MV-4-11 (cell line): ENCODE measurements at regions not wholly inside any gene's neighbourhood (a gene's known extent, or its start where the extent isn't known, plus 50 kb on each side); places are given as distances from the start of the nearest gene placed in this dataset.
"Not testable (repeated sequence)": the region's sequence is repeated elsewhere in the genome, so short reads cannot be mapped to it uniquely, and the experiment has no call there.

Experiments
- DNase-seq: peaks from one replicate; lab custom pipeline; 2025; lab: John Stamatoyannopoulos, UW

DNA sequence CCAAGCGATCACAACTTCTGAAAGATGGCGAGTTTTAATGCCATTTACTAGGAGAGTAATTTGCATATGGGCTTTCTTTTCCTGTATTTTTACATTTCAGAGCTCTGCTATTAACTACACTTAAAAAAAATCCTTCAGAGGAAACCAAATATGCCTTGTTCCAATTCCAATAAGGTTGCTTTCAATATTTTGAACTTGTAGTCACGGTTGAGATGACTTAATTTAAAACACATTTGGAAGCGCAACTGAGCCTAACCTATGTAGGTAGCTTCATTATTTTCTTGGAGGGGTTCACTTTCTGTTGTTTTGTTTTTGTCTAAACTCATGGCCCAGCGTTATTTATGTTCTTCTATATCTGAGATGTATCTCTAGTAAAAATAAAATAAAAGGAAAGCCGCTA lies 93.4 kb downstream of the BLID start:
- no peak for DNase-seq

DNA sequence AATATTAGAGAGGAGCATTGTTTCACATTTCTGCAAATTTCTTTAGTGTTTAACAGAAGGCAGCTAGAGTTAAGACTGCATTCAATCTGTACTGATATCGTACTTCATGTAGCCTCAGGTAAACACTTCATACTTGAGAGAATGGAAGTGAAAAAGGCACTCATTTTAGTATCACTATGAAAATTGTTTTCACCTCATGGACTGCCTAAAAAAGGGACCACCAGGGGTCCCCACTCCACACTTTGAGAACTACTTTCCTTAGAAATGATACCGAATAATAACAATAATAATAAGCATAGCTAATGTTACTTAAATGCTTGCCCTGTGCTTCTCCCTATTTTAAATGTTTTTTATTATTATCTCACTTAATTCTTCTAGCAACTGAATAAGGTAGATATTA lies 95.1 kb downstream of the BLID start:
- DNase-seq: no peak

DNA sequence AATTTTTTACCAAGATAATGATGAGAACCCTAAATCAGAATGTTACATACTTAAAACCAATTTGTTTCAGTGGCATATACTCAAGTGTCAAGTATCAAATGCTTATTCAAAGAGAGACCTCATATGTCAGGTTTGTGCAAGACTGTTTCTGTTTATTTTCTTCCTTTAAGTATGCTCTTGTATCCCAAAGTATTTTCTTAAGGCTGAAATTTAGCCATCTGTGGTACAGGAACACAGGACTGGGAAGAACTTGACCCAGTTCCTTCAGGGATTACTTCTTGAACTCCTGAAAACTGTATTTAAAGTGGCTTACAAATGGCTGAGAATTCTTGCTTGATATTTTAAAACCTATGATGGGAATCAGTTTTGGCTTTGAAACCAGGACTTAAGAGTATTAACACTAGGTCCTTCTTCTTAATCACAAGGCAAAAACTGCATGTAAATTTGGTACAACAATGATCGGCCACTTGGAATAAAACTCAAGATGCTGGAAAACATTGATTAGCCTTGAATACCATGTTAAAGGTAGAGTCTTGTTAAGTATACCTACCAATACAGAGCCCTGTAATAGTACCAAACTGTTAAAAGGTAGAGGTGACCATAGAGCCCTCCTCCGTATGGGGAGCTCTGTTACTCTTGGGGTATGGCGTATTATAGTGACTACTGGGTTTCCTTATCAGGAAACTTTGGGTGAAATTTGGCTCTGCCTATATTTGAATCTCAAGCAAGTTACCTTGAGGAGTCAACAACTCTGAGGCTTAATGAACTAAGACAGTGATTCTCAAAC lies 95.9 kb downstream of the BLID start:
- no peak for DNase-seq

DNA sequence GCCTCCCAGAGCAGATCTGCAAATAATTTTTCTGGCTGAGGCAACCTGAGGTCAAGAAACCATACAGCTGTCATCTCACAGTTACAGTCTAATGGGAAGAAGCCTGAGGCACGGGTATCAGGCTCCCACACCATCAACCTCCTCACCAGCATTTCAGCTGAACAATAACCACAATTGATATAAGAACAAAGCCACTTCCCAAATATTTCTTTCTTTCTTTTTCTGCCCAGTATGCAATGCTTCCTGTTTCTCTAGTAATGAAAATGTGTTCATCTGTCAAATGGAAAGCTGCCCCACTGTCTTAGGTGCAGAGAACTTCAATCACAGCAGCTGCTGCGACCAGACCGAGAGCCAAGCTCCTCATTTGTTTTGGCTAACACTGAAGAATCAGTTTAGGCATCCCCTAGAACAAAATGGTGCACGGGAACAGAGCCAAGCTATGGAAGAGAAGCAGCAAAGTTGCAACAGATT lies 108.4 kb downstream of the BLID start:
- peak; percentile 95 for DNase-seq

DNA sequence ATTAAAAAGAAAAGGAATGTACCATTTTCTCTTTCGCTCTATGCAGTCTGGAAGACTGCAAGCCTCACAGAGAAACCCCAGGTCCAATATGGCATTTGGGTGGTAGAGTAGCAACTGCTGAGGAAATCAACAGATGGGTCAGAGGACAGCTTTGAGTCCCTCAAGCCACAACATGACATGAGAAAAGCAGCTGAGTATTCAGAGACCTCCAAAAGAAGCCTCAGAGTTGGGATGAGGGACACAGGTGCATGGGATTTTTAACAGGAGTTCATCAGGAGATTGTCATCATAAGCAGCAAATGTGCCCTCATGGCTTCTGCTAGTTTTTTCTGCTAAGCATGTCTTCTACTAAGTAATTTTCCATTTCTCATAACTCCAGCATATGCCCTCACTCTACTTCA lies 111.6 kb downstream of the BLID start:
- DNase-seq: no peak

DNA sequence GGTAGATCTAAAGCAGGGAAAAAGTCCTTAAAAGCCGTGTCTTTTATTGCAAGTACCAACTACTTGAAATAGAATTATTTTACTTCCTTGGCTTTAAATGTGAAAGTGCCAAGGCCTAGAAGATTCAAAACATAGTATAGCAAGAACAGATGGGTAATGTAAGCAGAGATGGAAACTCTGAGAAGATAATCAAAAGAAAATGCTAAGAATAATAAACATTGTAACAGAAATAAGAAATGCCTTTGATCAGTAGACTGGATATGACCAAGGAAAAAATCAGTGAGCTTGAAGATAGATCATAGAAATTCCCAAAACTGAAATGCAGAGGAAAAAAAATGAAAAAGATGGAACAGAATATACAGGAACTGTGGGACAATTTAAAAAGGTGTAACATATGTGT lies 113.1 kb downstream of the BLID start:
- DNase-seq: no peak

DNA sequence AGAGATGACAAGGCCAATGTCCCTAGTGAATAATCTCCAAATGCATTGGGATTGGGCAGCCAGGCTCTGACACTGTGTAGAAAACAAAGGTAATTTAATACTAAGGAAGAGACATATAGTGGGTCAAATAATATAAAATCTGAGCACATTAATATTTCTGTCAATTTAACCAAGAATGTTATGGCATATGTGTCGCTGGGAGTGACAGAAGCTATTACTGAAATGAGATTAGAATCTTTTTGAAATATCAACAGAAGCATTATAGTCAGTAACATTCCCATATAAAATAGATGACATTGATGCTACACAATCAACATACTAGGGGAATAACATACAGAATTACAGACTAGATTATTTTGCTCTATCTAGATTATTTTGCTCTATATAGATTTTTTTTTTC lies 114.0 kb downstream of the BLID start:
- no peak for DNase-seq

DNA sequence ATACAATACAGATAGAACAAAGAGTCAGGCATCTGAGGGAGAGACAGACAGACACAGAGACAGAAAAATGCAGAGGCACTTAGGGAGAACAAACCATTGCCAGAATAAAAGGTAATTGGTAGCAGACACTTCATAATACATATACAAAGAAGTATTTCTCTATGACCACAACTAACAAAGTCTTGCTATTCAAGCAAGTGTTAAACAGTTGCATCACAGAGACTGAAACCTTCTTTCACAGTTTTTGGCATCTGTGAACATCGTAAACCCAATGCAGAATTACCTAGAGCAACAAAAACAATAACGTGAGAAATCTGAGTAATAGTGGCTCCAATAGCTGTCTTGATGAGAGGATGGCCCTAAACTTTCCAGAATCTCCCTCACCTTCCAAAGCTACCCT lies 116.4 kb downstream of the BLID start:
- no peak for DNase-seq

DNA sequence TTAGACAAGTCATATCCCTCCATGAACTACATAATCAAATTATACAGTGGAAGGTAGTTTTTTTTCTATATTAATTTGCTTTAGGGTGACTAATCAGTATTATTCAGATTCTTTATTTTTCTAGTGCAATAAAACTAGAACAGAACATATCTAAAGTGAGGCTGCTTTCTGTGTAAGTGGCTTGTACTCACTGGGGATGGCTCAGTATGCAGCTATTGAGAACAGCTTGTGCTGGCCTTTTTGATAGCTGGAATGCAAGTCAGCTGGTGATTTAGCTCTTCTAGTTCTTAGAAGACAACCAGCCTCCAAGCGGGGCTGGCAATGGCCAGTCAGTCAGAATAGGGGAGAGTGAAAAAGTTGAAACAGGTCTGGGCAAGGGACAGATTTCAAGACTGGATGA lies 119.4 kb downstream of the BLID start:
- no peak for DNase-seq

DNA sequence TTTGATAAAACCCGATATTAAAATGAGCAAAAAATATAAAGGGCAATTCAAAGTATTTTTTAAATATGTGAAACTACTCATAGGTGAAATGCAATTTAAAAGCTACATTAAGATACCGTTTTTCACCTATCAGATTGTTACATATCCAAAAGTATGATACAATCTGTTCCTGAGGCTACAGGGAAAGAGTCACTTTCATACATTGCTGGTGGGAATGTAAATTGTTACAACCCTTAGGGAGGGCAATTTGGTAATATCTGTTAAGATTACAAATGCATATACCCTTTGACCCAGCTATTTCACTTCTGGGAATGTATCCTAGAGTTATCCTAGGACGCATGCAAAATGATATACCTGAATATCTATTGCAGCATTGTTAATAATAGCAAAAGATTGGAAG lies 132.1 kb downstream of the BLID start:
- DNase-seq: no peak

DNA sequence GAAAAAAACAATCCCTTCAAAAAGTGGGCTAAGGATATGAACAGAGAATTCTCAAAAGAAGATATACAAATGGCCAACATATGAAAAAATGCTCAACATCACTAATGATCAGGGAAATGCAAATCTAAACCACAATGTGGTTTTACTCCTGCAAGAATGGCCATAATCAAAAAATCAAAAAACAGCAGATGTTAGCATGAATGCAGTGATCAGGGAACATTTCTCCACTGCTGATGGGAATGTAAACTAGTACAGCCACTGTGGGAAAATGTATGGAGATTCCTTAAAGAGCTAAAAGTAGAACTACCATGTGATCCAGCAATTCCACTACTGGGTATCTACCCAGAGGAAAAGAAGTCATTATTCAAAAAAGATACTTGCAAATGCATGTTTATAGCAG lies 138.1 kb downstream of the BLID start:
- not testable (repeated sequence) for DNase-seq

DNA sequence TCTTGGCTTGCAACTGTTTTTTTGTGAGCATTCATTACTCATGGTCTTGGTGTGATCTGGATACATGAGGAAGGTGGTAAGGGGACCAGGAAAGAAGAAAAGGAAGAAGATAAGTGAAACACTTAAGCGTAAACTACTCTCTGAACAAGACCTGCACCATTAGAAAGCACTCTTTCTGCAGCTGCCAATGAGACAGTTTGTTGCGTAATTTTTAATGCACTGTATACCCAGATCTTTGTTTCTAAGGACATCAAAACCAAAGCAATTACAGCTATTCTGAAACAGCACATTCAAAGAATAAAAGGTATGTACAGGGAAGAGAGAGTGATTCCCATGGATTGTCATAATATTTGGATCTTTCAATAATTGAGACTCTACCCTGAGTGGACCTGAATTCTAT lies 147.4 kb downstream of the BLID start:
- no peak for DNase-seq

DNA sequence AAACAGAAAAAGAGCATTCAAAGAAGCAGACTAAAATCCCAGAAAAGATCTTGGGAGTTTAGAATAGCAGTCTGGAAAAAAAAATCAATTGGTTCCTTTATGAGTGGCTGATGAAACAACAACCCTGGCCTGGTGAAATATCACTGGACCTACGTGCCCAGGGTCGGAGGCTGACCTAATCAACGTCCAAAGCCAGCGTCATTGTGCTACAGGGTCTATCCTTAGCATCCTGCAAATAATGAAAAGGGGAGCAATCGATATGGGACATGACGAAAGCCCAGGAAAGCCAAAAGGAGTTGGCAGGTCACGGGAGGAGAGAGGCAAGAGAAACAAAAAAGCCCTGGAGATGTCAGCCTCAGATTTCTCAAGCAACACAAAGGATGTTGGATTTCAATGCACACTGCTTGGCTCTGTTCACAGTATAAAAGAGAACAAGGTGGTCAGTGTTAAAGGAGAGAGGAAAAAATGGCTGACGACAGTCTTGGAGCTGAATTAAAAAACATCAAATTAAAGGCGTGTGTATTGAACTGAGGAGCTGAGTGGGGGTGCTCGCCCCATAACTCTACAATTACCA lies 148.8 kb downstream of the BLID start:
- no peak for DNase-seq

DNA sequence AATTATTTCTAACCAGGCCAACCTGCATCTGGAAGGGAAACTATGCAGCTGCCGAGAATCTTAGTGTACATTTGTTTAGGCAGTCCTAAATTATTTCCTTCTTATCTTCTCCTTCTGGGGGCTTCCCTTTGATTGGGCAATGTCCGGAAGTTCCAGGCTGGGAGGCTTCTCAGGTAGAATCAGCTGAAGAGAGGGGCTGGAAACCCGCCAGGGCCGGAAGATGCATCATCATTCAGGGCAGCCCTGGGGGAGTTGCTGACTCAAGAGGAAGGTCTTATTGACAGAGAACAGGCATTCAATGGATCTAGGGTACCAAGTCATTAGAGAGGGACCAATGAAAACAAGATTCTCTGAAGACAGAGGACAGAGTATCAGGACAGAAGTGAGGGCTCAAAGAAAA lies 150.7 kb downstream of the BLID start:
- no peak for DNase-seq

DNA sequence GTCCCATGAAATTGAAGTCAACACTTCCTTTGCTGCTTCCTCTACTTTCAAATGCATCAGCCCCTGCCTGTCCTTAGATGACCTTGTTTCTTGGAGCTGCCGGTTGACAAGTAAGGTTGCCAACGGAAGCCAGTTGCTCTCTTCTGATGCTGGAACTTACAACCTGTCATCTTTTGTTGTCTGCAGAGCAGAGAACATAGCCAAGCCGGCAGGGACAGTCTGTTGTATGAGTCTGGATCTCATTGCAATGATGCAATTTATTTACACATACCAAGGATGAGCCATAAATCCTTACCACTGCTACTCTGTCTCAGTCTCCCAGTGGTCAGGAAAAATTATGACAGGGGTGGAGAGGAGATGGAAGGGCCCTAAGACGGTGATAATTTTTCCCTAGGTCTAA lies 151.4 kb downstream of the BLID start:
- no peak for DNase-seq

DNA sequence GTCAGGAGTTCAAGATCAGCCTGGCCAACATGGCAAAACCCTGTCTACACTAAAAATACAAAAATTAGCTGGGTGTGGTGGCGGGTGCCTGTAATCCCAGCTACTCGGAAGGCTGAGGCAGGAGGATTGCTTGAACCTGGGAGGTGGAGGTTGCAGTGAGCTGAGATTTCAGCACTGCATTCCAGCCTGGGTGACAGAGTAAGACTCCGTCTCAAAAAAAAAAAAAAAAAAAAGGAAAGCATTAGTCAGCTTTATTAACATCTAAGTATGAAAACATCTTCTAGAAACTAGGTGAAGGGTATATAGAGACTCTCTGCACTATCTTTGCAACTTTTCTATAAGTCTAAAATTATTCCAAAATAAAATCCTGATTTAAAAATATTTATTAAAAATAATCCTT lies 152.2 kb downstream of the BLID start:
- not testable (repeated sequence) for DNase-seq

DNA sequence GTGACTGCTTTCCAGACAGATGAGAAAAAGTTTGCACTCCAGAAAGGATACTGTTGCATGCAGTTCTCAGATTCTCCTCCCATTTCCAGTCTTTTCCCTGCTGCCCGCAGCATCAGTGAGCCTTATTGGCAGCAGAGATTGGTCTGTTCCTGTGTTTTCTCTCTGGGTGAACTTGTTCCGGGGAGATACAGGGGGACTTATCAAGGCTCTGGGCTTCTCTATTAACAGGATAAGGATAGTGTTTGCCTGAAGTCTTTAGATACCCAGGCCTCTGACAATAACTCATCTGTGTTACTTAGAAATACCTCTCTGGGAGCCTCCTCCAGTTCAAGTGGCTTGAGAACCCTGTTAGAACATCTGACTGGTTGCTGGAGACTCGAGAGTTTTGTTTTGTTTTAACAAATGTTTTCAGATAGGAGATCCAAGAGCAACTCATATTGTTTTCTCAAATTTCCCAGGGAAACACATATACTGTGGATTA lies 154.7 kb downstream of the BLID start:
- no peak for DNase-seq

DNA sequence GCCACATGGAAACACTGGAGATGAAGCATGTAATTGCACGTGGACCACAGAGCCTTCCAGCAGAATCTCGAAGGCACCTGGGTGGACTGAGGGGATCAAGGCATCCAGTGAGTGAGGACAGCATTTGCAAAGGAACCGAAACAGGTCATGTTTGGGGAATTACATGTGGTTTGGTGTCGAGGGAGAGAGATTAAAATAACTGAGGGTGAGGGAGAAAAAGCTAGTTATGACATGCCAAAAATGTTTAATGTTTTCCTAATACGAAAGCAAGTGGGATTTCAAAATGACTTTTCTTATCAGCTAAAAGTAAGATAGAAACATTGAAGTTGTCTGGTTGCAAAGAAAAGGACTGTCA lies 157.1 kb downstream of the BLID start:
- DNase-seq: peak; percentile 3

DNA sequence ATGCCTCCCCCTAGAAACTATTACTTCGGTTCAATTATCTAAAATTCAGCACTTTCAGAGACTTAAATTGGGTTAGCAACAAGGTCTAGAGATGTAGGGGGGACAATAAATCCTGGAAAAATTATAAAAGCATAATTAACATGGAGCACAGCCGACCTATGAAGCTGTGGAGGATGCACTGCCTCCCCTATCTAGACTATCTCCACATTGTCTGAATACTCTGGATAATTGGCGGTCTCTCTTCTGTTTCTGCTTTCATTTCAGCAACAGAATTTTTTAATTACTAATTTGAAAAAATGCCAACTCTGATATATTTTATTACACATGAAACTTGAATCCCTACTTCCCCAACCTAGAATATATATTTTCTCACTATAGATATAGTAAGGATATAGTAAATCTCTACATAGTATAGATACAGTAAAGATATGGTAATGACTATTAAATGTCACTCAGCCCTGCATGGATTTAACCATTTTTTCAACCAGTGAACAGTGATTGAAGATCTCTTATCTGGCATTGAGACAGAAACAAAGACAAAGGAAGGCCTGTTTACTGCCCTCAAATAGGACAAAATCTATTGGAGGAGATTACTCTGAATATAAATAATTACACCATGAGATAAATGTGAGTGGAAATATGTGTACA lies 157.6 kb downstream of the BLID start:
- DNase-seq: no peak

DNA sequence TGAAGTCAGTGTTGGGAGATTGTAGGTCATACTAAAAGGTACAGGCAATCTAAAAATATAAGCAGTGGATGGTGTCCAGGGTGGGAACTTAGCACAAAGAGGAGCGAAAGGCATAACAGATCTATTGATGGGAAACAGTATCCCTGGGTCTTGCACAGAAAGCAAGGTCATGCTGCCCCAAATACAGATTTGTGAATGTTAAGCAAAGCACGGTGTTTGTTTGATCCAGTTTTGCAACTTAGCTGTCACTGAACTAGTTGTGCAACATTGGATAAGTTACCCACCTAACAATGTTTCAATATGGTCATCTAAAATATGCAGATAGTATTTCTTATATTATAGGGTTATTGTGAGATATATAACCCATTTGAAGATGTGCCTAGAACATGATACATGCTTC lies 162.9 kb downstream of the BLID start:
- no peak for DNase-seq

DNA sequence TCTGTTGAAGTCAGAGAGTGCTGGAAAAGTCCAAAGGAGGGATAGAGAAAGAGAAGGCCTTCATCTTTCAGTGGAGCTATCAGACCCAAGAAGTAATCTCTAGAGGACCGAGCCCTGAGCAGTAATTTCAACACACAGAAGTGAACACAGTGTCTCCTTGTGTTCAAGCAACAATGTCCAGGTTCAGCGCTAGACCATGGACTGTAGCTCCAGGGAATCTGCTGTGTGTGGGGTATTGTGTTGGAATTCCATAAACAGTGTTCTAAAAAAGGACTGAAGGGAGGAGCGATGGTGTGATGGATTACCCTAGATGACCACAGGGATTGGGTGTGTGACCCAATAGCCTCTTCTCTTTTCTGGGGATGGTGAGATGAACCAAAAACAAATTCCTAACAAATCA lies 165.9 kb downstream of the BLID start:
- no peak for DNase-seq

DNA sequence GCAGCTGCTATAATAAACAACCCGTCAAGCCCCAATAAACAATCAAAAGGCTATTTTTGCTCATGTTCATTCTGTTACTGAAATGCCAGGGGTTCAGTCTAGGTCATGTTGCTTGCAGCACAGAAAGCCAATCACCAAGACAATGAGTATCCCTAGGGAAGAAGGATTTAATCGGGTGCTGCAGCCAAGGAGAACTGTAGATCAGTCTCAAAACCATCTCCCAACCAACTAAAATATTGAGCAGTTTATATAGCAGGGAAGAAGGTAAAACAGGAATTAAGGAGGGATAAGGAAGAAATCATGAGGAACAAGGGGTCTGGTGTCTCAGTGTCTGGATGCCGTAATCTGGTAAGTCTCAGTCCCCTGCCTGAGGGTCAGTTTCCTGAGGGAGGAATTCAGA lies 169.5 kb downstream of the BLID start:
- no peak for DNase-seq

DNA sequence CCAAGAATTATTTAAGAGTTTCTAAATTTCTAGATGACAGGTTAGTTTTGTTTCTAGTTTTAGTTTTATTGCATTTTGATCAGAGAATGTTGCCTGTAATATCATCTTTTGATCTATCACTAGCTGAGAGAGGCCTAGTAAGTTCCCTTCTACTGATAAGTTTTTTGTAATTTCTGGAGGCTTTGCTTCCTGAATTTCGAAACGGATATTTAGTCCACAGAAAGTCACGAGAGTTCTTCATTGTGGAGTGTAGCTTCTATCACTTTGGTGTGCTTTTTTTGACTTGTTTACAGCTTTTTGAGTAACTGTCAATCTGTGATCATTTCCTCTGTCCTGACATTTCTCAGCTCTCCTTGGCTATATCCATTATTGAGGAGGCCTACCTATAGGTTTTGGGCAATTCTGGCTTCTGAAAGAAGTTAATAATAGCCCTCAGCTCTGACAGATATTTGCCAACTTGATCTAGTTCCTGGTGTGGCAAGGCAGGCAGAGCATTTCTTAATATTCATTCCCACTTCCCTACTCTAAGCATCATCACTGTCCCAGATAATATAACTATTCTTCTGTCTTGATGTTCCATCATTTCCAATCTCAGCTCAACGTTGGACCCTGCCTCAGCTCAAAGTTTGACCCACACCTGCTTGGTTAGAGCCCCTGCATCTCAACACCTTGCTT lies 171.3 kb downstream of the BLID start:
- peak; percentile 13 for DNase-seq
